ENCODE measurements at regions not wholly inside any gene's neighbourhood (a gene's known extent, or its start where the extent isn't known, plus 50 kb on each side); places are given as distances from the start of the nearest gene placed in this dataset.

DNA sequence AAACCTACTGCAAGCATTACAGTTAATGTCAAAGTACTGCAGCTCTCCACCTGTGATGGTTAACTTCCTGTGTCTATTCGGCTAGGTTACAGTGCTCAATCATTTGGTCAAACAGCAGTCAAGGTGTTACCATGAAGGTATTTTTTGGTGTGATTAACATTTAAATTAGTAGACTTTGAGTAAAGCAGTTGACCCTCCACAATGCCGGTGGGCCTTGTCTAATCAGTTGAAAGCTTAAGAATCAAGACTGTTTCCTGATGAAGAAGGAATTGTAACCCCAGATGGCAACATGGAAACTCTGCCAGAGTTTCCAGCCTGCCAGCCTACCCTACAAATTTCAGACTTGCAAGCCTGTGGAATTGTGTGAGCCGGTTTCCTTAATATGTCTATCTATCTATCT is 683.9 kb downstream of the BRD1 start:
- DNase-seq (ENCODE audit: low spot score) = no peak

DNA sequence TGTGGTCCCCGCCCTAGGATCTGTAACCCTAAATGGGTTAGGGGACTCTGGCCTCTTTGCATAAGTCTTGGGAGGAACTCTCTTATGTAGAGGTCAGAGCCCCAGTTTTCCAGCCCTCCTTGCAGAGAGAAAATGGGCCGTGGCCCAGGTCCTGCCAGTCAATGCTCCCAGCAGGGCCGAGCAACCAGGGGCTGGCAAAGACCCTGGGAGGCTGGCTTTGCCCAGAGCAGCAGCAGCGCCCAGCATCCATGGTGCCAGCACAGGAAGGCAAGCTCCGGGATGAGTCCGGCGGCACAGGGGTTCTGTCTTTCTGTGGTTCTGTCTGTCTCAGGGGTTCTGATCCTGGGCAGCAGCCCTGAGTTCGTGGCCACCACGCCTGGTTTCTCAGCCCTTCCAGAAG is 684.8 kb downstream of the BRD1 start:
- no peak for DNase-seq (ENCODE audit: low spot score)

DNA sequence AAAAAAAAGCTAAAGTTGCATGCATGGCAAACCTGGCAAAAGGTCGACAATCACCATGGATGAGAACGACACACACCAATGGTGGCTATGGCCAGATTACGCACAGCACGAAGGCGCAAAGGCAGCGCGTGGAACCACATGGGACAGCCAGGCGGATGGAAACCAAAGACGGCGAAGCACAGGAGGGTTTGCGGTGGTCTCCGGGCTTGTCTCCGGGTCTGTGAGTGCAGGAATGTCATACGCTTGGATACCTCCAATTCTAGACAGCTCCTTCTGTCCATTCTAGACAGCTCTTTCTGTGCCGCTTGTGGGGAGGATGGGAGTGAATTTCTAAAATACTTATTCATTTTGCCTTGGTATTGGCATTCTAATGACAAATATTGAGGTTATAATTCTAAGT is 685.4 kb downstream of the BRD1 start:
- no peak for DNase-seq (ENCODE audit: low spot score)

DNA sequence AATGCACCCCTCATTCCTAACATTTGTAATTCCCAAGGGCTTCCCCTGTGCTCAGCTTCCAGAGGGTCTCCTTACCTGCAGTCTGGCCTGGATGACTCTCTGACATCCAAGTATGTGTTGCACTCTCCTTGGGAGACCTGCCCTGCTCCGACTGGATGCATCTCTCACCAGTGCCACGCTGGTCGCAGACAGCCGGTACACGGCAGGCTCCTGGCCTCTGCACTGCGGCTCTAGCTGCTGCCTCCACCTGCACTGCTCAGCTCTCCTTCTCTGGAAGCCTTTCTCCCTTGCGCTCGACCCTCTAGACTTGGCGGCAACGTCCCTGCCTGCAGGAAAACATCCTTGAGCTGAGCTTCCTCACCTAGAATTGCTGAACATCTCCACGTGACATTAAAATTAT is 685.9 kb downstream of the BRD1 start:
- no peak for DNase-seq (ENCODE audit: low spot score)

DNA sequence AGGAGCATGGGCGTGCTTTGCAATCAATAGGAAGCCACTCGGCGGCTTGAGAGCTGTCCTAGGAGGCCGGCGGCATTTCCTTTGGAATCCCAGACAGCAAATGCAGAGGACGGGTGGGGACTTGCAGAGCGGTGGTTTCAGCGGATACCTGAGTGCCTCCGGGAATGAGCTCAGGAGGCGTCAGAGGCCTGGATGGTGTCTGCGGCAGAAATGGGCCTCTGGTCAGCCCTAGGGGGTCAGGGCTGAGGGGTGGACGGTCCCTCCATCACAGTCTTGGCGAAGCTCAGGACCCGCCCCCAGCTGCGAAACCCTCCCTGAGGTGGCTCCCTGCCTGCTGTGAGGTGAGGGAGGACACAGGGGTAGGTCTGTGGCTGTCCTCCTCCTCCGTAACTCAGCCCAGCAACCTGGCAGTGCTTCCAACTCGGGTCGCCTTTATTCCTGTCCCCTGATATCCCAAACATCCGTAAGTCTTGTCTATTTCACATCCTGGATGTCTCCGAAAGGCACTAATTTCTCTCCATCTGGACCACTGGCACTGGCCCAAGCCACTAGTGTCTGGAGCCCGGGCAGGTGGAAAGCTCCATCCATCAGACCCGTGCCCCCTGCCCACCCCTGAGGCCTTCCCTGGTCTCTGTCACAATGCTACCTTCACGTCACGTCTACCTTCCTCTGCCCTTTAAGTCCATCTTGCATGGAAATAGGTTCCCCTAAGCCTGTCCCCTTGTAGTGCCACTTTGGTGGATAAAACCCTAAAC is 686.6 kb downstream of the BRD1 start:
- DNase-seq (ENCODE audit: low spot score) = no peak

DNA sequence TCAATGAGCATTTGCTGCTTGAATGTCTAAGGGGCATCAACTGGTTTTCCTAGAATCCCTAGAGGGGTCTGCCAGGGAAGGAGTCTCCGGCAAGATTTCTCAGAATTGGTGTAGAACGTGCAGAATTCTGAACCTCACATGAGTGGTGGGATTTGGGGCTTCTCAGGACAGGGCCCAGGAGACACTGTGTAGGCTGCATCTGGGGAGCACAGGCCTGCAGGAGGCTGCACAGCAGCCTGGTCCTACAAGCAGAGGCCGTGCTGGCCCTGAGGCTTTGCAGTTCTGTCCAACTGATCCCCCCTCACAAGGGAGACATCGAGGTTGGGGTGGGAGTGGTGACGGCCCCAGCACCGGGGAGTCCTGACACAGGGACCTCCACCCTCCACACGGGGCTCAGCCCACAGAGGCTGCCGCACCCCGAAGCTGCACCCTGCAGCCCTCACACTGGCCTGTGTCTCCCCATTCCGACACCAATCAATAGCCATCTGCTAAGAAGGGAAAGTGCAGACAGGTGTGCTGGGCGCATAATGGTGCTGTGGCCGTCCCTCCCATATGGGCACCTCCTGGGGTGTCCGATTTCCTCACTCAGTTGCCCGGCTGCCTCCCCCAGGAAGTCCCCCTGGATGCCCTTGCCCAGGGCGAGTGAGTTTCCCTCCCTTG is 688.1 kb downstream of the BRD1 start:
- no peak for DNase-seq (ENCODE audit: low spot score)

DNA sequence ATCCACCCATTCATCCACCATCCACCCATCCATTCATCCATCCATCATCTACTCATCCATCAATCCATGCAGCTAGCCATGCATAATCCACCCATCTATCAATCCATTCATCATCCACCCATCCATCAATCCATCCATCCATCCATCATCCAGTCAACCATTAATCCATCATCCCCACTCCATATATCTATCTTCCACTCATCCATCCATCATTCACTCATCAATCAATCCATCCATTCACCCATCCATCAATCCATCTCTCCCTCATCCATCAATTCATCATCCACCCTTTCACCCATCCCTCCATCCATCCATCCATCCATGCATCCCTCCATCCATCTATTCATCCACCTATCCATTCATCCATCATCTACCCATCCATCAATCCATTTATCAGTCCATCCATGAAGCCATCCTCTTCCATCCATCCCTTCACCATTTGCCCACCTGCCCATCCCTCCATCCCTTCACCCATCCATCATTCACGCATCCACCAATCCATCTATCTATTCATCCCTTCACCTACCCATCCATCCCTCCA is 689.4 kb downstream of the BRD1 start:
- DNase-seq (ENCODE audit: low spot score) = no peak

DNA sequence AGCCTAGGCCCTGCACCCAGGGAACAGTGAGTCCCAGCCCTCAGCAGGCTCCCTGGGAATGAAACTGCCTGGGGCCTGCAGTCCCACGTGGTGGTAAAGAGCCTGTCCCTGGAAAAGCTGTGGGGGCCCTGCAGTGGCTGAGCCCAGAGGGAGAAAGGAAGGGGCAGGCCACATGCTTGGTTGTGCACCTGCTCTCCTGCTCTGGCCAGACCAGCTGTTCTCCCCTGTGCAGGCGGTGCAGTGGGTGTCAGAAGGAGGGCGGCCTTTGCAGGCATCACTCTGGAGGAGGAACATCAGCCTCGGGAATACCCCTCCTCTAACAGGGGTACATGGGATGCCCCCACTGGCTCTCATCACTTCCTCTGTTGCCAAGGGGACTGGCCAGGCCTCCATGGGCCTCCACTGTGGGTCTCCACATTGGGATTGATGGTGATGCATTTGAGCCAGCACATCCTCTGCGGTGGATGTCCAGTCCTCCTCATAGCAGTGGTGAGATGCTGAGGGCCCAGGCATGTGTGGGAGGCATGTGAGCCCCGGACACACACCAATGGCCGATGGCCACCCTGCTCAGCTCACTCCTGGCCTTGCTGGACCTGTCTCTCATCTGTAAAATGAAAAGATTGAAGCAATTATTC is 690.4 kb downstream of the BRD1 start:
- no peak for DNase-seq (ENCODE audit: low spot score)

DNA sequence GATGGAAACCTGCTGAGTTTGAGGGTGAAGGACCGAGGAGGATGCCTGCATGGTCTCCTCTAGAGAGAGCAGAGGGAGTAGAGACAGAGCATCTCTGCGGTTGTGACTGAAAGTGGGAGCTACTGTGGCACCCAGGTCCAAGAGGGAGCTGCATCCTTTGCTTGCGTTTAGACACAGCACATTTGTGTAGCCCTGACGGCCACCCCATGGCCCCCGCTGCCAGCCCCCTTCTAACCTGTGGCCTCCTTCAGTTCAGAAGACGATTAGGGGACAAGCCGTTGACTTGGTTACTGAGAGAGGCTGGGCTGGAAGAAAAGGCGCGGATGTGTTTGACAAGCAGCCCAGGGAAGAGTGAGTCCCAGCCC is 690.9 kb downstream of the BRD1 start:
- no peak for DNase-seq (ENCODE audit: low spot score)

DNA sequence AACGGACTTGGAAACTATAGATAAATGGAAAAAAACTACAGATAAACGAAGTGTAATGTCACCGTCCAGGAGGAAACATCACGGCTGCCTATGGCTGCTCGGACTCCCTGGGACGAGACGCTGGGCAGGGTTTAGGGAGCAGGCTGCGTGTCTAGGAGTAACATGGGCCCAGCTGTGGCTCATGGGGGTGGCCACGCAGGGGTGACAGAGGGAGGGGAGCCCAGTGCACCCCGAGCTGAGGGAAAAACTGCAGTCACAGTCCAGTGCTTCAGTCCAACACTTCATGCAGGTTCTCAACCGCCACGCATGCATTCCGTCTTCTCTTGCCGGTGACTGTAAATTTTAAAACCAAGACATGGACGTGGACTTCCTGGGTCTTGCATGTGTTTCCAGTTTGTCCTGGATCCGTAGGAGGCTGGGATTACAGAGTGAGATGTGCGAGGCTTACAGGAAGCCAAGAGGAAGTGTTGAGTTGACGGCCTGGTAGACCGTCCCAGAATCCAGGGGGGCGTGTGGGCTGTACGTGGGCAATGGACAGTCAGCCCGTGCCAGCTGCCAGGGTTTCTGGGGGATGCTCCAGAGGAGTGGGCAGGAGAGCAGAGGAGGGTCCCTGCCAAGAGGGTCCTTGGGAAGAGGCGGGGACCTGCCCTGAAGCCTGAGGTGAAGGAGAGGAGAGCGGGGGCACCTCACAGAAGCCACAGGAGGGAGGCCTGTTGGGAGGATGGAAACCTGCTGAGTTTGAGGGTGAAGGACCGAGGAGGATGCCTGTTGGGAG is 691.4 kb downstream of the BRD1 start:
- DNase-seq (ENCODE audit: low spot score) = no peak

DNA sequence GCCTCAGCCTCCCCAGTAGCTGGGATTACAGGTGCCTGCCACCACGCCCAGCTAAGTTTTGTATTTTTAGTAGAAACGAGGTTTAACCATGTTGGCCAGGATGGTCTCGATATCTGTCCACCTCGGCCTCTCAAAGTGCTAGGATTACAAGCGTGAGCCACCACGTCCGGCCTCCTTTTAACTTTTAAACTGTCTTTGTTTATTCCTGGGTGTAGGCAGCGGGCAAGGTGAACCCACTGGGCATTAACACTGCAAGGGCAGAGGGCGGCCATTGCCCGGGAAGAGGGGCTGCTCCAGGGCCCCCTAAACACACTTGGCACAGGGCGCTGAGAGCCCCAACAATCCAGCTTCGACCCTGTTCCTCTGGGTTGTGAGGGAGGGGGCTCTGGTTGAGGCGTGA is 693.6 kb downstream of the BRD1 start:
- no peak for DNase-seq (ENCODE audit: low spot score)

DNA sequence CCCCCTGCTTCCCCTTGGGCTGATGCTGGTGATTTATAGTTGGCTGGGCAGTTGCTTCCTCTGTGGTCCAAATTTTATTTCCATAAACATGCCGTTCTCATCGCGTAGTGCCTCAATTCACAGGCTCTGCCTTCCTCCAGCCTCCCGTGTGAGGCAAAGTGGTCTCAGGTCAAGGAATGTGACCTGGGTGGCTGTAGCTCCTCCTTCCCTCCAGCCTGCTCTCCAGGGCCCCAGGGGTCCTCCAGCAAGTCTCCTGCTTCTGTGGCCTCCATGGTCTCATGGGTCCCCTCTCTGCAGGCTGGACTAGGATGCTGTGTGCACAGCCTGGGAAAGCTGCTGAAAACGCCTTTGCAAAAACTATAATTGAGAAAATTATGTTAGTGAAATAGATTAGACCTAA is 694.1 kb downstream of the BRD1 start:
- DNase-seq (ENCODE audit: low spot score) = no peak

DNA sequence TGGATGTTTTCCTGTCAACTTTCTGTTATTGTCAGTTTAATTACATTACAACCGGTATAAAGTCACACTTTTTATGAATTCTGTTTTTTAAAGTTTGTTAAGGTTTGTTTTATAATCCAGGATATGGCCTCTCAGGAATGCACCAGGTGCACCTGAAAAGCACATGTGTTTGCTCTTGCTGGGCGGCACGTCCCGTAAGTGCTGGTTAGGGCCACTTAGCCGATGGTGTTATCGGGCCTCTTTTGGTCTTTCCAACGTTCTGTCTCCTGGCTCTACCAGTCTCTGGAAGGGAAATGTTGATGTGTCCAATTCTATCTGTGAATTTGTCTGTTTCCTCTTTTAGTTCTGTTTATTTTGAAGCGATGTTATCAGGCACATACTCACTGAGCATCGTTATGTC is 695.7 kb downstream of the BRD1 start:
- DNase-seq (ENCODE audit: low spot score) = no peak

DNA sequence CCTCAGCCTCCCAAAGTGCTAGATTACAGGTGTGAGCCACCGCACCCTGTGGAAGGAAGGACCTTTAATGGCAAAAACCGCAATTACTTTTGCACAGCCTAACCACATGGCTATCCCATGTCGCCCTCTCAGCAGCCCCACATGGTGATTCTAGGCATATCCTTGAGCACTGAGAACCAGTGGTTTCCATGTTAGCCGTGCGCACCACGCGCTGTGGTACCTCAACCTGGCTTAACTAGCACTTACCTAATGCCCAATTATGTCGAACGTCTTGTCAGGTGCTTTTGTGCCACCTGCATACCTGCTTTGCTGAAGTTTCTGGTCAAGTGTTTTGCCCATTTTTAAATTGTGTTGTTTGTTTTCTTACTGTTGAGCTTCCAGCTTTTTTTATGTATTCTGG is 697.9 kb downstream of the BRD1 start:
- no peak for DNase-seq (ENCODE audit: low spot score)

DNA sequence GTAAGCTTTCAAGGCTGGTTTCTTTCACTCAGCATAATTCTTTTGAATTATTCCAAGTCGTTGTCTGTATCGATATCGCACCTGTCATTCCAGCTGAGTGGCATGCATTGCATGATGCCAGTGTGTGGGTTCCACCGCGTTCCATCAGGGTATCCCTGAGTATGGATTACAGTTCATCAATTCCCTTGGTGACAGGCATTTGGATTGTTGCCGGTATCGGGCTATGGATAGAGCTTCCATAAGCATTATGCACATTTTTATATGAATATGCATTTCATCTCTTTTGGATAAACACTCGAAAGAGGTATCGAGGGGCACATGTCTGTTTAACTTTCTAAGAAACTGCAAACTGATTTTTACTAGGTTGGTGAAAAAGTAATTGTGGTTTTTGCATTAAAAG is 698.8 kb downstream of the BRD1 start:
- no peak for DNase-seq (ENCODE audit: low spot score)

DNA sequence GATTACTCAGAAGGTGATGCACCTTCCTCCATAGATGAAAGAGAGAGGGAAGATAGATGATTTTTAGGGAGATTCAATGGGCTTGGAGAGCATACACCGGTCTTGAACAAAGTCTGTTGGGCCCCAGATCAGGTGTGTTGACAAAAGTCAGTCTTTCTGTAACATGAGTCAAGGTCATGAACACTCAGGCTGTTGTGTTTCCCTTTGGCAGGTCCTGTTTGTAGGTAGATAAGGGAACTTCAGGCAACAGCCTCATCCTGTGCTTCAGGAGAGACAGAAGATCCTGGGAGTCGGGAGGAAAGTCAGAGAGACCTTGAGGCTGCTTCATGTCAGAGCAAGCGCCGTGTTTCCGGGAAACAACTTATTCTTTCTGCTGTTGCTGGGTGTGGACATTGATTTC is 703.1 kb downstream of the BRD1 start:
- no peak for DNase-seq (ENCODE audit: low spot score)

DNA sequence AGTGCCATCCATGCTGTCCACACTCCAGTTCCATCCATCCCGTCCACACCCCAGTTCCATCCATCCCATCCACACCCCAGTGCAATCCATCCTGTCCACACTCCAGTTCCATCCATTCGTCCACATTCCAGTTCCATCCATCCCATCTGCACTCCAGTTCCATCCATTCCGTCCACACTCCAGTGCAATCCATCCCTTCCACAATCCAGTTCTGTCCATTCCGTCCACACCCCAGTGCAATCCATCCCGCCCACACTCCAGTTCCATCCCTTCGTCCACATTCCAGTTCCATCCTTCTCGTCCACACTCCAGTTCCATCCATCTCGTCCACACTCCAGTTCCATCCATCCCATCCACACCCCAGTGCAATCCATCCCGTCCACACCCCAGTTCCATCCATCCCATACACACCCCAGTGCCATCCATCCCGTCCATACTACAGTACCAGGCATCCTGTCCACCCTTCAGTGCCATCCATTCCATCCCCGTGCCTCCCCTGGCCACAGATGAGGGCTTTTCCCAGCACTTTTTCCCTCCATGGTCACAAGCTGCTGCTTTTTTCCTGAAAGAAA is 704.0 kb downstream of the BRD1 start:
- DNase-seq (ENCODE audit: low spot score) = no peak

DNA sequence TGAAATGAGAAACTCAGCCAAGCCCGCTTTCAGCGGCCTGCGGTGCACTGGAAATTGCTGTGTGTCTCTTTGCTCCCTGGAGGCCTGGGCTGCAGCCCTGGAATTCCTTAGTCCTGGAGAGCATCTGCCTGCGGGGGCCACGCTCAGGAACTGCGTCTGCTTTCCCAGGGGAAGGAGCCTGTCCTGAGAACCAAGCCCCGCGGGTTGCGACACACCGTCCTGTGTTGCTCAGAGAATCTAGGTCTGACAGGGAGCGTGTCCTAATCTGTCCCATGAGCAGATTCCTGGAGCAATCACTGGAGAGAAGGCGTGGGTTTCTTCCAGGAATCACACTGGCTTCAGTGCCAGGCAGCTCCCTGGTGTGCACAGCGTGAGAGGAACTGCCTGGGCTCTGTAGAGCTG is 708.1 kb downstream of the BRD1 start:
- DNase-seq (ENCODE audit: low spot score) = no peak

DNA sequence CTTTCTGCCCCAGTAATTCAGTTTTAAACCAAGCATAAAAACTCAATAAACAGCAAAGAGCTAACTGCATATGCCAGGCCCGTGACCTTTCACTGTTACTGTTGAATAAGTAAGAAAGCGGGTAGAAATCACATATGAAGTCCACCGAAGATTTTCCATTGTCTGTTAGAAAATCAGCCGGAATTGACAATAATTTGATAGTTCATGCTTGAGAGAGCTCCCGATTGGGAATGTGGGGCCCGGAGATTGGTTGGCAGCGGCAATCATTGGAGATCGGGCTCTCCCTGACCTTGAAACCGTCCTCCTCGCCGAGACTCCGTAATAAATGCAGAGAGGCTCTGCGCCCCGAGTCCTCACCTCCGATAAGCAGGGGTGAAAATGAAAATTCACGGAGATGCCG is 709.6 kb downstream of the BRD1 start:
- no peak for DNase-seq (ENCODE audit: low spot score)

DNA sequence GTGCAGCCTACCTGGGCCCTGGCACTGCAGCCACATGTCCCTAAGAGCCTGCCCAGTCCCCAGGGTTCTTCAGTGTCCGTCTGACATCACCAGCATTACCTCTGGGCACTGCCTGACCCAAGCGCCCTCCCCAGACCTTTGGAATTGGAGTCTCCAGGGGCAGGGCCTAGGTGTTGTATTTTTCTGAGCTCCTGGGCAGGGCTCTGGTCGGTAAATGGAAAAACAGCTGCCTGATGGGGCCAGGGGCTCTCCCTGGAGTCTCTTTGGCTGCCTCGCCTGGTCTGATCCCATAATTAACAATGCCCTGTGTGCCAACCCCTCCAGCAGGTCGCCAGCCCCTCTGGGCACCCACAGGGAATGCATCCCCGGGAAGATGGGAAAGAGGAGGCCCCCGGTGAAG is 710.2 kb downstream of the BRD1 start:
- no peak for DNase-seq (ENCODE audit: low spot score)

DNA sequence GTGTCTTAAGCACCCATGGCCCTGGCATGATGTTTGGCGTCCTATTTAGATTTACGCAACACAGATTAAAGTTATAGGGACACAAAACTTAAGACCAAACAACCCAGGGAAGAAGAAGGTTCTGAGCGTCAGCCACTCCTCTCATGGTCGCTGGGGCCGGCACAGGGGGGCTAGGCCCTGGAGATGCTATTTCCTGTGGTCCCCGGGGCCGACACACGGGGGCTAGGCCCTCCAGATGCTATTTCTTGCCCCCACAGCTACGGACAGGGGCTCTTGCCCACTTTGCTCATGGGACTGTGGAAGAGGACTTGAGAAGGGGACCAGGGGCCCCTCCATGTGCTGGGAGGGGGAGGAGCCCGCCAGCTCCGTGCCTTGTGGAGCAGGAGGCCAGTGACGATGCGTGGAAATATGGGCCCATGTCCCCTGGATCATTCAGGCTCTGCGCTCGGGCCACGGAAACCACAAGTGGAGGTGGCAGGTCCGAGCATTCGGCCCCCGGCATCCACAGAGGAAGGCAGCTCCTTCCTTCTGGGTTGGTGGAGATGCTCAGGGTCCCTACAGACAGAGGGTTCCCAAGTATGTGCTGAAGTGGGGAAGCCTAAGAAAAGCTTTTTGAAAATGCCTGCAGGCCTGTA is 711.1 kb downstream of the BRD1 start:
- DNase-seq (ENCODE audit: low spot score) = no peak

DNA sequence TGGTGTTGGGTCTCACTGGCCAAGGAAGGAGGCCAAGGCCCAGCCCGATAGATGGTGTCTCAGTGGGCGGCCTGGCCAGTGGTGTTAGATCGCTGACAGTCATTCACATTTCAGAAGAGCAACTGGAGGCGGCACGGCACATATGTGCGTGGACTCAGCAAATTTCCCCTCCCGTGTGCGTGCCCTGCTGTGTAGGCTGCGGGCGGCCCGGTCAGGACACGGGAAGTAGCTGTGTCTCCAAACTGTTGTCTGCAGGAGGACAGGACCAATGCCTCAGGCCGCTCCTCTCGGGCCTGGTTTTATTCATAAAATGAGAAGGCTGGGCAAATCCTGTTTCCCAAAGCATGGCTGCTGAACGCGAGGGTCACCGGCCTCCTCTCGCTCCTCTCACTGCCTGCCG is 711.7 kb downstream of the BRD1 start:
- DNase-seq (ENCODE audit: low spot score) = no peak

Measured in H4 (cell line).